ENCODE measurements at regions not wholly inside any gene's neighbourhood (a gene's known extent, or its start where the extent isn't known, plus 50 kb on each side); places are given as distances from the start of the nearest gene placed in this dataset.

DNA sequence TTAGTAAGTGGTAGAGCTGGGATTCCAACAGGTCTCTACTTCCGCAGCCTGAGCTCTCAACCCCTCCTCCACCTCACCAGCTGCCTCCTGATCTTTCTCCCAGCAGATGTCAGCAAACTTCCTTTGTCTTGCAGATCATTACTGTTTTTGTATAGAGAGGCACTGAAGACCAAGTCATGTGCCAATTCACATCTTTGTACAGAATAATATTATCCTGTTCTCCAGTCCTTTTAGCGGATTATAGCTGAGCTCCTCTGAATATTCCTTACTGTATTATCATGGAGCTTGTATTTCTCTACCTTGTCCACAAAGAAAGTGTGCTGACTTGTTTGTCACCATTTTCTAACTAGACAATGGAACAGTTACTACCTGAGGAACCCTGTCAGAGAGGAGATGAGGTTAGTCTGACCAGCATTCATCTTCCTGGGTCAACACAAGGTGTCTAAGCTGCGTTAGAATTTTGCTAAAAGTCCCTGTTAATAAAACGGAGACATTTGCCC lies 142.3 kb upstream of the ARHGAP5 start:
- TF ChIP-seq, protein P1, sequence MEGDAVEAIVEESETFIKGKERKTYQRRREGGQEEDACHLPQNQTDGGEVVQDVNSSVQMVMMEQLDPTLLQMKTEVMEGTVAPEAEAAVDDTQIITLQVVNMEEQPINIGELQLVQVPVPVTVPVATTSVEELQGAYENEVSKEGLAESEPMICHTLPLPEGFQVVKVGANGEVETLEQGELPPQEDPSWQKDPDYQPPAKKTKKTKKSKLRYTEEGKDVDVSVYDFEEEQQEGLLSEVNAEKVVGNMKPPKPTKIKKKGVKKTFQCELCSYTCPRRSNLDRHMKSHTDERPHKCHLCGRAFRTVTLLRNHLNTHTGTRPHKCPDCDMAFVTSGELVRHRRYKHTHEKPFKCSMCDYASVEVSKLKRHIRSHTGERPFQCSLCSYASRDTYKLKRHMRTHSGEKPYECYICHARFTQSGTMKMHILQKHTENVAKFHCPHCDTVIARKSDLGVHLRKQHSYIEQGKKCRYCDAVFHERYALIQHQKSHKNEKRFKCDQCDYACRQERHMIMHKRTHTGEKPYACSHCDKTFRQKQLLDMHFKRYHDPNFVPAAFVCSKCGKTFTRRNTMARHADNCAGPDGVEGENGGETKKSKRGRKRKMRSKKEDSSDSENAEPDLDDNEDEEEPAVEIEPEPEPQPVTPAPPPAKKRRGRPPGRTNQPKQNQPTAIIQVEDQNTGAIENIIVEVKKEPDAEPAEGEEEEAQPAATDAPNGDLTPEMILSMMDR (IDR thresholded peaks at IDR 0.05), result no peak
- TF ChIP-seq POLR2AphosphoS5 (IDR thresholded peaks at IDR 0.05) (no peak), EP300 (IDR thresholded peaks at IDR 0.05) (no peak), POLR2A (IDR thresholded peaks at IDR 0.05) (no peak)
